ENCODE measurements at regions not wholly inside any gene's neighbourhood (a gene's known extent, or its start where the extent isn't known, plus 50 kb on each side); places are given as distances from the start of the nearest gene placed in this dataset.

GRCh38 chr9:115495052-115495635 lies 377.2 kb upstream of the TNC start:
- no peak overlapping the region for H2AFZ ChIP-seq (ENCODE audit: low read depth, low read length, severe bottlenecking)
- no peaks in the 10 kb centered on the region for H4K20me1 ChIP-seq (ENCODE audit: low read depth, low read length)
- no peaks in the 10 kb centered on the region for H3K27me3 ChIP-seq (ENCODE audit: low read length)
- H3K4me3 ChIP-seq (ENCODE audit: insufficient read depth, low read length, poor library complexity, severe bottlenecking) = no peak overlapping the region
- no peaks in the 10 kb centered on the region for H3F3A ChIP-seq (ENCODE audit: insufficient read depth)
- TF ChIP-seq EZH2phosphoT487 (conservative IDR thresholded peaks at IDR 0.05; ENCODE audit: low read length) (no peak), CTCF (IDR thresholded peaks at IDR 0.05; ENCODE audit: insufficient read depth, low read length, poor library complexity, severe bottlenecking) (no peak)
- H3K27ac ChIP-seq (ENCODE audit: low read depth, low read length) = no peak overlapping the region
- H3K36me3 ChIP-seq (ENCODE audit: low read length) = no peaks in the 10 kb centered on the region
- H3K4me2 ChIP-seq (ENCODE audit: low read depth, low read length, poor library complexity, severe bottlenecking) = no peak overlapping the region
- no peaks in the 10 kb centered on the region for H3K9me2 ChIP-seq (replicated peaks; ENCODE audit: insufficient read depth, low read length)
- H3K9ac ChIP-seq (ENCODE audit: low read length) = no peak overlapping the region
- no peaks in the 10 kb centered on the region for H3K9me3 ChIP-seq (ENCODE audit: insufficient read depth, low read length)
- no peaks in the 10 kb centered on the region for H3K79me2 ChIP-seq (ENCODE audit: insufficient read depth, low read length)

- Histone ChIP-seq H4K20me1 (ENCODE audit: low read depth, low read length) (no peaks in the 10 kb centered on the region), H3K79me2 (ENCODE audit: insufficient read depth, low read length) (no peaks in the 10 kb centered on the region), H3F3A (ENCODE audit: insufficient read depth) (no peaks in the 10 kb centered on the region), H3K9me3 (ENCODE audit: insufficient read depth, low read length) (no peaks in the 10 kb centered on the region), H3K4me2 (ENCODE audit: low read depth, low read length, poor library complexity, severe bottlenecking) (no peak overlapping the region), H3K9ac (ENCODE audit: low read length) (no peak overlapping the region), H3K27ac (ENCODE audit: low read depth, low read length) (no peak overlapping the region), H3K4me3 (ENCODE audit: insufficient read depth, low read length, poor library complexity, severe bottlenecking) (no peak overlapping the region), H3K36me3 (ENCODE audit: low read length) (no peaks in the 10 kb centered on the region), H2AFZ (ENCODE audit: low read depth, low read length, severe bottlenecking) (no peak overlapping the region), H3K9me2 (replicated peaks; ENCODE audit: insufficient read depth, low read length) (no peaks in the 10 kb centered on the region), H3K27me3 (ENCODE audit: low read length) (no peaks in the 10 kb centered on the region)
- no peak for TF ChIP-seq EZH2phosphoT487 (conservative IDR thresholded peaks at IDR 0.05; ENCODE audit: low read length)
- no peak for TF ChIP-seq CTCF (IDR thresholded peaks at IDR 0.05; ENCODE audit: insufficient read depth, low read length, poor library complexity, severe bottlenecking)
These were observed 377.9 kb upstream of the TNC start for GRCh38 chr9:115495836-115496235.

GRCh38 chr9:115498303-115498702 lies 380.3 kb upstream of the TNC start:
- H3K36me3 ChIP-seq (ENCODE audit: low read length) = no peaks in the 10 kb centered on the region
- no peak overlapping the region for H3K4me2 ChIP-seq (ENCODE audit: low read depth, low read length, poor library complexity, severe bottlenecking)
- TF ChIP-seq CTCF (IDR thresholded peaks at IDR 0.05; ENCODE audit: insufficient read depth, low read length, poor library complexity, severe bottlenecking) (no peak), EZH2phosphoT487 (conservative IDR thresholded peaks at IDR 0.05; ENCODE audit: low read length) (no peak)
- no peaks in the 10 kb centered on the region for H3K27me3 ChIP-seq (ENCODE audit: low read length)
- H3F3A ChIP-seq (ENCODE audit: insufficient read depth) = no peaks in the 10 kb centered on the region
- H3K27ac ChIP-seq (ENCODE audit: low read depth, low read length) = no peak overlapping the region
- H3K9me3 ChIP-seq (ENCODE audit: insufficient read depth, low read length) = no peaks in the 10 kb centered on the region
- H2AFZ ChIP-seq (ENCODE audit: low read depth, low read length, severe bottlenecking) = no peak overlapping the region
- H3K4me3 ChIP-seq (ENCODE audit: insufficient read depth, low read length, poor library complexity, severe bottlenecking) = no peak overlapping the region
- H3K9ac ChIP-seq (ENCODE audit: low read length) = no peak overlapping the region
- no peaks in the 10 kb centered on the region for H3K9me2 ChIP-seq (replicated peaks; ENCODE audit: insufficient read depth, low read length)
- no peaks in the 10 kb centered on the region for H4K20me1 ChIP-seq (ENCODE audit: low read depth, low read length)
- H3K79me2 ChIP-seq (ENCODE audit: insufficient read depth, low read length) = no peaks in the 10 kb centered on the region
